IMR-90 (cell line): ENCODE measurements at regions not wholly inside any gene's neighbourhood (a gene's known extent, or its start where the extent isn't known, plus 50 kb on each side); places are given as distances from the start of the nearest gene placed in this dataset.

ENCODE experiments used
- ATAC-seq: fragments of 200-7000 bp; cut with Tn5 transposase; 2 replicates; pipeline ENCODE4 v1.9.1; 2020; ENCODE audit warnings: low read depth, mild to moderate bottlenecking, moderate library complexity
- BruUV-seq: library from RNA; stranded (reverse); fragments of 400-500 nt; replicated peaks from 2 replicates; lab custom pipeline; 2021; lab: Mats Ljungman, UMichigan
- CTCF ChIA-PET: fragments of 300-600 bp; formaldehyde crosslinking; extraction: SDS; loops from one replicate; lab custom pipeline; 2021; ENCODE audit warnings: antibody characterized with exemption; lab: Yijun Ruan, JAX
- POLR2A ChIA-PET: fragments of 300-600 bp; sonication (Branson Sonifier 250); formaldehyde crosslinking; loops from one replicate; lab custom pipeline; 2022; ENCODE audit warnings: antibody characterized with exemption; ENCODE audit not compliant: unreplicated experiment; lab: Charles Lee
- DNase-seq: peaks from one replicate; pipeline ENCODE4 v3.0.0; 2013
- H2AFZ ChIP-seq: replicated peaks from 2 replicates; pipeline ENCODE3; 2013; ENCODE audit warnings: low read length, mild to moderate bottlenecking; ENCODE audit not compliant: poor library complexity
- H2AK5ac ChIP-seq: 2 replicates; pipeline ENCODE4 v1.6.1; 2013; ENCODE audit warnings: low read depth, low read length, inconsistent platforms
- H2AK9ac ChIP-seq: replicated peaks from 2 replicates; pipeline ENCODE3; 2013; ENCODE audit warnings: mild to moderate bottlenecking, low read depth, low read length, moderate library complexity; ENCODE audit not compliant: poor library complexity
- H2BK120ac ChIP-seq: 2 replicates; pipeline ENCODE4 v1.6.1; 2013; ENCODE audit warnings: low read depth, low read length, inconsistent platforms
- H2BK15ac ChIP-seq: 3 replicates; pipeline ENCODE4 v1.6.1; 2013; ENCODE audit warnings: low read depth, low read length, inconsistent platforms
- H2BK20ac ChIP-seq: 2 replicates; pipeline ENCODE4 v1.6.1; 2013; ENCODE audit warnings: low read depth, mild to moderate bottlenecking, inconsistent platforms, low read length, moderate library complexity
- H2BK5ac ChIP-seq: 2 replicates; pipeline ENCODE4 v1.6.1; 2013; ENCODE audit warnings: mild to moderate bottlenecking, low read depth, low read length, inconsistent platforms; ENCODE audit not compliant: poor library complexity, severe bottlenecking
- H3K14ac ChIP-seq: replicated peaks from 2 replicates; pipeline ENCODE4 v1.6.1; 2013; ENCODE audit warnings: low read depth, low read length, inconsistent platforms
- H3K18ac ChIP-seq: 2 replicates; pipeline ENCODE4 v1.6.1; 2013; ENCODE audit warnings: low read depth, low read length, control low read depth
- H3K23ac ChIP-seq: 2 replicates; pipeline ENCODE4 v1.6.1; 2013; ENCODE audit warnings: low read depth, low read length, inconsistent platforms
- H3K27ac ChIP-seq: 2 replicates; pipeline ENCODE4 v1.5.1; 2013; ENCODE audit warnings: mild to moderate bottlenecking, control low read depth, low read length; ENCODE audit not compliant: insufficient read depth
- H3K27me3 ChIP-seq: 2 replicates; pipeline ENCODE4 v1.6.1; 2013; ENCODE audit warnings: low read length; ENCODE audit not compliant: control insufficient read depth, insufficient read depth
- H3K36me3 ChIP-seq: 2 replicates; pipeline ENCODE4 v1.6.1; 2013; ENCODE audit warnings: low read length, mixed read lengths; ENCODE audit not compliant: control insufficient read depth, insufficient read depth
- H3K4ac ChIP-seq: 2 replicates; pipeline ENCODE4 v1.6.1; 2013; ENCODE audit warnings: low read depth, low read length, inconsistent platforms
- H3K4me1 ChIP-seq: 2 replicates; pipeline ENCODE4 v1.6.1; 2013; ENCODE audit warnings: low read length, mixed read lengths; ENCODE audit not compliant: control insufficient read depth, insufficient read depth
- H3K4me2 ChIP-seq: 2 replicates; pipeline ENCODE4 v1.6.1; 2013; ENCODE audit warnings: low read depth, mild to moderate bottlenecking, control low read depth, low read length, moderate library complexity
- H3K4me3 ChIP-seq: 2 replicates; pipeline ENCODE4 v1.5.1; 2013; ENCODE audit warnings: low read depth, mild to moderate bottlenecking, control low read depth, low read length, moderate library complexity; ENCODE audit not compliant: insufficient read depth
- H3K56ac ChIP-seq: 2 replicates; pipeline ENCODE4 v1.6.1; 2013; ENCODE audit warnings: low read length, inconsistent platforms; ENCODE audit not compliant: insufficient read depth; ENCODE audit errors: extremely low read depth
- H3K79me1 ChIP-seq, 2 experiments: 2 replicates each; pipeline ENCODE4 v1.6.1; 2013; ENCODE audit warnings: low read length in 2 of 2, inconsistent platforms in 1 of 2, low read depth in 1 of 2
- H3K9ac ChIP-seq: 2 replicates; pipeline ENCODE4 v1.6.1; 2013; ENCODE audit warnings: low read depth, low read length, control low read depth
- H3K9me1 ChIP-seq: 2 replicates; pipeline ENCODE4 v1.6.1; 2013; ENCODE audit warnings: low read length, inconsistent platforms; ENCODE audit not compliant: insufficient read depth
- H3K9me3 ChIP-seq: 2 replicates; pipeline ENCODE4 v1.6.1; 2013; ENCODE audit warnings: low read length; ENCODE audit not compliant: control insufficient read depth, insufficient read depth
- H4K20me1 ChIP-seq: 2 replicates; pipeline ENCODE4 v1.6.1; 2013; ENCODE audit warnings: low read length, inconsistent platforms; ENCODE audit not compliant: insufficient read depth
- H4K5ac ChIP-seq: 2 replicates; pipeline ENCODE4 v1.6.1; 2013; ENCODE audit warnings: mild to moderate bottlenecking, low read depth, low read length, control low read depth
- H4K8ac ChIP-seq, 2 experiments: 2 replicates each; pipeline ENCODE4 v1.6.1; 2013; ENCODE audit warnings: low read depth in 2 of 2, low read length in 2 of 2, control low read depth in 1 of 2, inconsistent platforms in 1 of 2
- H4K91ac ChIP-seq: 2 replicates; pipeline ENCODE4 v1.6.1; 2013; ENCODE audit warnings: low read depth, low read length, inconsistent platforms; ENCODE audit not compliant: insufficient read depth
- CEBPB ChIP-seq: IDR thresholded peaks from 2 replicates; pipeline ENCODE4 v1.6.1; 2012; ENCODE audit warnings: low read depth, low read length, improper control_type of control experiment
- CTCF ChIP-seq: conservative IDR thresholded peaks from 2 replicates; pipeline ENCODE4 v1.5.1; 2012; ENCODE audit warnings: mild to moderate bottlenecking, low read depth, low read length, improper control_type of control experiment
- FOS ChIP-seq: fragments of 150-350 bp; IDR thresholded peaks from 2 replicates; pipeline ENCODE4 v1.6.1; 2016; ENCODE audit warnings: low read depth, low read length
- MAFK ChIP-seq: IDR thresholded peaks from 2 replicates; pipeline ENCODE4 v1.6.1; 2012; ENCODE audit warnings: low read depth, low read length, improper control_type of control experiment
- MAZ ChIP-seq: IDR thresholded peaks from 2 replicates; pipeline ENCODE4 v1.6.1; 2012; ENCODE audit warnings: low read depth, mild to moderate bottlenecking, low read length, improper control_type of control experiment, moderate library complexity, borderline replicate concordance
- NFE2L2 ChIP-seq: fragments of 150-350 bp; IDR thresholded peaks from 2 replicates; pipeline ENCODE4 v1.6.1; 2016; ENCODE audit warnings: low read depth, mild to moderate bottlenecking, low read length
- WGBS, 2 experiments: methylation state at CpG; one replicate each; pipeline versions ENCODE4 v1.1.5 to v1.1.7; 2013; ENCODE audit warnings: missing lambda C conversion rate in 2 of 2; ENCODE audit not compliant: insufficient read length in 1 of 2; ENCODE audit errors: extremely low coverage in 2 of 2; 5-methylcytosine and 5-hydroxymethylcytosine counted together
- dilution Hi-C: fragments of 300-500 bp; cut with HindIII; formaldehyde crosslinking; loops from one replicate; pipeline ENCODE4 v1.14.3; 2018; ENCODE audit warnings: low sequenced_read_pairs; ENCODE audit not compliant: unreplicated experiment
- in situ Hi-C: fragments of 300-500 bp; cut with MboI; formaldehyde crosslinking; loops from 3 replicates; pipeline ENCODE4 v1.14.3; 2019; ENCODE audit warnings: low sequenced_read_pairs, inconsistent platforms, mixed read lengths
- intact Hi-C: fragments of 100-400 bp; cut with micrococcal nuclease; formaldehyde crosslinking; loops from 2 replicates; pipeline ENCODE4 v1.10.0; 2022

- Histone ChIP-seq H3K9ac (no peak overlapping the region), H3K14ac (no peak overlapping the region), H3K4me3 (no peak overlapping the region), H4K5ac (no peak overlapping the region), H3K9me1 (no peaks in the 10 kb centered on the region), H2AK9ac (no peak overlapping the region), H3K27ac (no peak overlapping the region), H2BK20ac (no peak overlapping the region), H2BK120ac (no peak overlapping the region), H3K56ac (no peak overlapping the region), H2BK5ac (no peak overlapping the region), H3K4me2 (no peak overlapping the region), H3K9me3 (peaks cover 3% of the 10 kb centered on the region), H4K91ac (no peak overlapping the region), H2AFZ (no peak overlapping the region), H4K8ac (no peak overlapping the region), H3K18ac (no peak overlapping the region), H3K4me1 (no peaks in the 10 kb centered on the region), H3K79me1 (no peaks in the 10 kb centered on the region), H3K4ac (no peak overlapping the region), H2AK5ac (no peak overlapping the region), H3K23ac (no peak overlapping the region), H2BK15ac (no peak overlapping the region), H3K36me3 (no peaks in the 10 kb centered on the region), H4K20me1 (no peaks in the 10 kb centered on the region), H3K27me3 (no peaks in the 10 kb centered on the region)
- BruUV-seq: no TSS peak
- ATAC-seq (no peak), DNase-seq (no peak)
- ChIA-PET CTCF (no interaction called here), POLR2A (no interaction called here)
- in situ Hi-C loops (no loop called here), intact Hi-C loops (no loop called here), dilution Hi-C loops (no loop called here)
- no CpG with 5 or more reads among the region's 2 CpGs for WGBS, 2 experiments
- TF ChIP-seq NFE2L2 (no peak), MAZ (no peak), MAFK (no peak), CTCF (no peak), CEBPB (no peak), FOS (no peak)
These were observed 643.9 kb upstream of the NXPH2 start for GRCh38 chr2:139424101-139424500.
